Thymus (tissue), 11 donors: ENCODE measurements at regions not wholly inside any gene's neighbourhood (a gene's known extent, or its start where the extent isn't known, plus 50 kb on each side); places are given as distances from the start of the nearest gene placed in this dataset.

Experiments used
- DNase-seq, 9 donors: peaks; one replicate each; pipeline ENCODE4 v3.0.0-alpha.2; 2013; ENCODE audit warnings: low spot score in 9 of 9, low read depth in 6 of 9, missing footprints in 1 of 9
- H3K27ac ChIP-seq, 2 donors: one replicate each; pipeline ENCODE4 v1.5.1; 2013; ENCODE audit warnings: control low read depth in 1 of 2, low read depth in 1 of 2, low read length in 1 of 2, mild to moderate bottlenecking in 1 of 2, moderate library complexity in 1 of 2
- H3K27me3 ChIP-seq, 2 donors: one replicate each; pipeline ENCODE4 v1.5.1; 2013; ENCODE audit warnings: low read length in 1 of 2; ENCODE audit not compliant: control insufficient read depth in 2 of 2, insufficient read depth in 1 of 2
- H3K36me3 ChIP-seq, 2 donors: one replicate each; pipeline ENCODE4 v1.5.1; 2013; ENCODE audit warnings: low read length in 1 of 2, mild to moderate bottlenecking in 1 of 2, moderate library complexity in 1 of 2; ENCODE audit not compliant: control insufficient read depth in 2 of 2, insufficient read depth in 2 of 2
- H3K4me1 ChIP-seq, 2 donors: one replicate each; pipeline ENCODE4 v1.5.1; 2013; ENCODE audit warnings: low read length in 2 of 2; ENCODE audit not compliant: control insufficient read depth in 2 of 2, insufficient read depth in 2 of 2
- H3K4me3 ChIP-seq, 2 donors: one replicate each; pipeline ENCODE4 v1.5.1; 2013; ENCODE audit warnings: low read length in 2 of 2, control low read depth in 1 of 2, mild to moderate bottlenecking in 1 of 2
- H3K9me3 ChIP-seq, 2 donors: one replicate each; pipeline ENCODE4 v1.5.1; 2013; ENCODE audit warnings: low read length in 1 of 2, mild to moderate bottlenecking in 1 of 2; ENCODE audit not compliant: control insufficient read depth in 2 of 2, insufficient read depth in 1 of 2
- WGBS: extraction: QIAGEN DNeasy Blood & Tissue Kit; methylation state at CpG from one replicate; pipeline ENCODE4 v1.1.7; 2013; 5-methylcytosine and 5-hydroxymethylcytosine counted together
- donor health status: healthy.

DNA sequence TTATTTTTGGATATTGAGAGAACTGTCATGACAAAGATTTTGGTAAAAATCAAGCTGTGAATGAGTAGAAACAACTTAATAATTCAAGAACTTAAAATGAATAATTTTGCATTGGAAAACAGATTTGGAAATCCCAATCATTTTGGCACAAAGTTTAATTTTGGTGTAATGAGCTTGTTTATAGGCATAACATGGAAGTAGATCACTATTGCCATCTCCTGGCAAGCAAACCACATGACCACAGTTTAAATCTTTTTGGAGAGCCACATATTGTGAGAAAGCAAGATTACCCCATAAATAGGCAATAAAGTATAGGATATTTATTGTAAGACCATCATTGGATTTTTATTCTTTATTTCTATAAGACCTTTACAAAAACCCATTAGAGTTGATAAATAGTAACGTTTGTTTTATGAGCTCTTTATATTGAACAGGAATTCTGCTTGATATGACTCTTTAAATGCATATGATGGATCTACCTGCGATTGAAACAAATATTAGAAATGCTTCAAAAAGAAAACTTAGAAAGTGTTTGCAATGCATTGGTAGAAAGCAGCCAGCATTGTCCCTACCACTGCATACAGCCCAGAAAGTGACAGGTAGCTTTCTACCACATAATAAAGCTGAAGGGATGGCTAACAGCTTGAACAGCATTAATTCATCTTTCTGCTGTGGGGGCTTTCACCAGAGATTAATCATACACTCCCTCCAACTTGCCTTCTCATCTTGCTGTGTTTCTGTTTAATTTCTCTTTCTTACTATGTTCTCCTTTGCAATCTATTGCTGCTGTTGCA is 766.8 kb downstream of the TBL1XR1 start:
- WGBS = 51% methylated on average over 2 of the region's 2 CpGs
- Histone ChIP-seq H3K9me3 (no peaks in the 10 kb centered on the region), H3K36me3 (no peaks in the 10 kb centered on the region), H3K4me1 (no peaks in the 10 kb centered on the region), H3K27ac (no peak overlapping the region), H3K4me3 (no peak overlapping the region), H3K27me3 (no peaks in the 10 kb centered on the region)
- peak in 3 of 9 donors; percentile 5 to 14 (median 8) for DNase-seq

DNA sequence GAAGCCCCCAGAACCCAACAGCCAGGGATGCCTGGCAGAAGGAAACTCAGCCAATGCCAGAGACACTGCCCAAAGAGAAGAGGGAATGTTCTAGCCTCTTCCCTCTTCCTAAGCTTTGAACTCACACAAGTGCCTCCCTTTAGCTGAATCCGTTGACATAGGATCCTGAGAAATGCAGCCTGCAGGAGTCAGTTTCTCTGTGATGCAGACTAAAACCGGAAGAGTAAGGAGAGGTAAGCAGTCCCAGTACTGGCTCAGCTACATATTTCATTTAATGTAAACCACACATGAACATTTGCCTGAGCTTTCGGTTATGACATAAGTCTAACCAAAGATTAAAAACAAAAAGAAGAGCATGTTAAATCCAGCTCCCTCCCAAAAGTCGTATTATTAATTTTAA is 768.7 kb downstream of the TBL1XR1 start:
- whole genome bisulfite sequencing = 86% methylated on average over 4 of the region's 4 CpGs
- no peak overlapping the region for H3K27ac ChIP-seq
- H3K9me3 ChIP-seq = no peaks in the 10 kb centered on the region
- no peak for DNase-seq
- no peaks in the 10 kb centered on the region for H3K27me3 ChIP-seq
- H3K4me3 ChIP-seq = no peak overlapping the region
- H3K36me3 ChIP-seq = no peaks in the 10 kb centered on the region
- H3K4me1 ChIP-seq = no peaks in the 10 kb centered on the region

DNA sequence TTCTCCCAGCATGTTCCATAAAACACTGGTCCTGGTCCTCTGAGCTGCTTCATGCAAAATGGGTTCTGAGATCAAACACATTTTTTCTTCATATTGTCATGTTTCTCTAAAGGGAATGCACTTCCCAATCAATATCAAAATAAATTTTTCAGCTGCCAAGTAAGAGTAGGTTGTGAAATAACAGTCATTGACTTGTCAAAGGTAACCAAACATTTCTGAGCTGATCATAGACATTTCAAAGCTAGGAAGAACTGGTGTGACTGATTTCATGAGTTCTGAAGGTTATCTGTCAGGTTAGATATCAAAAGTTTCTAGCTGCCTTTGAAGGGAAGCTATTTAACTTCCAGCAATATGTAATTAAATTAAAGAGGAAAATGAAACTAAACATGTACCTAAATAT is 770.9 kb downstream of the TBL1XR1 start:
- Histone ChIP-seq H3K4me1 (no peaks in the 10 kb centered on the region), H3K9me3 (no peaks in the 10 kb centered on the region), H3K27ac (no peak overlapping the region), H3K27me3 (no peaks in the 10 kb centered on the region), H3K4me3 (no peak overlapping the region), H3K36me3 (no peaks in the 10 kb centered on the region)
- no peak for DNase-seq

DNA sequence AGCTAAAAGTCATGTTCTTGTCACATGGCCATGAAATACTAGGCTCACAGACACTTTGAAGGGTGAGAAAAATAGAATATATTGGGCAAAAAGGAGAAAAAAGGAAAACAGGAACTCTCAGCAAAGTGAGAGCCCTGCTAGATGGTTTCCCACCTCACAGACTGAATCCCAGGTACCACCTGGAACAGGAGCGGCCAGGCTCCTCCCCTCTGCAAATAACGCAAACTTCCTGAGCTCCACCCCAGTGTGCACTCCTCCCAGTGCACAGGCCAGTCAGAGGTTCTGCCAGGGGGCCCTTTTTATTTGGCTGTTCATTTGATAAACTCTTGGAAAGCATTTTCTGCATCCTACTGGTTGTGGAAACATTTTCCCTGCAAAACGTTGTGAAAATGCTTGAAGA is 780.4 kb downstream of the TBL1XR1 start:
- Histone ChIP-seq H3K36me3 (no peaks in the 10 kb centered on the region), H3K9me3 (peaks cover 0 to 3% of the 10 kb centered on the region in 2 donors), H3K4me1 (no peaks in the 10 kb centered on the region), H3K4me3 (no peak overlapping the region), H3K27me3 (no peaks in the 10 kb centered on the region), H3K27ac (no peak overlapping the region)
- DNase-seq = no peak
- 88% methylated on average over 3 of the region's 3 CpGs for WGBS

DNA sequence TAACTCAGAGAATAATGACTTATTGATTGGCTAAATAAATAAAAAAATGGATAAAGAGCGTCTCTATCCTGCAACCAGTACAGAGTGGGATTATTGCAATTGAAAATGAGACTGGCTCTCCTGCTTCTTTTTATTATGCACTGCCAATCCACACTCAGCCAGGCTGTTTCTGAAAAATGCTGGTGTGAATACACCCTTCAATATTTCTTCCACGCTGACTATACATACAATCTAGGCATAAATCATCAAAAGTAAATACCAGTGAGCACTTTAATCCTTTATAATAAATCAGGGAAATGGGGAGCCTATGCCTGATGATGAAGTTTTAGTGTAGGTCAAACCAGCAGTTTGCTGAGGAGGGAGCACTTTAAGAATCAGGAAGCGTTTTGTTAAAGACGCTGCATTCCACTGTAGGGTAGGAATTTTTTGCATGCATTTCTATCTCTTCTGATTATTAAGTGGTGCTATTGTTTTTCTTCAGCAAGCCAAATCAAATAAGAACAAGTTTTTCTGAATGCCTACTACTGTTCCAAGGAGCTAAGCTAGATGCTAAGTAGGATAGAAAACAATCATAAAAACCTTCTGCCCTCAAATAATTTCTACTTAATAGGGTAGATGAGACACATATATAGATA is 781.5 kb downstream of the TBL1XR1 start:
- no peak for DNase-seq
- WGBS = 93% methylated on average over 4 of the region's 4 CpGs
- Histone ChIP-seq H3K27me3 (no peaks in the 10 kb centered on the region), H3K4me3 (no peak overlapping the region), H3K9me3 (peaks cover 0 to 3% of the 10 kb centered on the region in 2 donors), H3K27ac (no peak overlapping the region), H3K4me1 (no peaks in the 10 kb centered on the region), H3K36me3 (no peaks in the 10 kb centered on the region)

DNA sequence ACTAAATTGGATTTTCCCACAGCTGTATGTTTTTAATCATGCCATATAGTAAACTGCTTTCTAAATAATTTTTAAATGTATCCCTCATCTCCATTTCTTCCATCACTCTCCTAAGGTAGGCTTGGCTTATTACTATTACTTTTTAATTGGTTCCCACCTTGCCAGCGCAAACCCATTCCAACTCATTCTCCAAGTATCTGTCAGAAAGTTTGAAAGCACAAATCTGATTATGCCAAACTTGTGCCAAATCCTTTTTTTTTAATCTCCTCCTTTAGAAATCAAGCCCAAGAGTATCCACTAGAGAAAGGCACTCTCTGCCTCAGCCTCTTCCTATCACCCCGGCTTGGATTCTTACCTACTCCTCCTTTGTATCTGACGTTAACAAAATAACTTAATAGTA is 784.5 kb downstream of the TBL1XR1 start:
- Histone ChIP-seq H3K36me3 (no peaks in the 10 kb centered on the region), H3K27ac (no peak overlapping the region), H3K4me1 (no peaks in the 10 kb centered on the region), H3K9me3 (peaks cover 0 to 1% of the 10 kb centered on the region in 2 donors), H3K4me3 (no peak overlapping the region), H3K27me3 (no peaks in the 10 kb centered on the region)
- no peak for DNase-seq
- 95% methylated on average over 3 of the region's 3 CpGs for WGBS

DNA sequence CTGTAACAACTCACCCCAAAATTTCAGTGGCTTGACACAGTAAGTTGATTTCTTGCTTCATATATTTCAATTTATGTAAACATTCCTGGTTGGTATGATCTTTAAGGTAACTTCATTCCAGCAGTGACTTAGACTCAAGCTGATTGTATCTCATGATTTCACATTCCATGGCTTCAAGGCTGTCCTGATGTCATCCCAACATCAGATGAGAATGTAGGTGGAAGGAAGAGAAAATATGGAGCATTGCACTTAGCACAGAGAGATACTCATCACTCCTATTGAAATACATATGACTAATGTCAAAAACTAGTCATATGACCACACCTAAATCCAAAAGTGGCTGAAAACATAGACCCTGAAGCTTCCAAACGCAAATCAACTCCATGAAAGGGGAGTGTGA is 793.8 kb downstream of the TBL1XR1 start:
- Histone ChIP-seq H3K9me3 (no peaks in the 10 kb centered on the region), H3K36me3 (no peaks in the 10 kb centered on the region), H3K4me1 (no peaks in the 10 kb centered on the region), H3K27ac (no peak overlapping the region), H3K27me3 (no peaks in the 10 kb centered on the region), H3K4me3 (no peak overlapping the region)
- no peak for DNase-seq
- WGBS = 95% methylated on average over 1 of the region's 1 CpG

DNA sequence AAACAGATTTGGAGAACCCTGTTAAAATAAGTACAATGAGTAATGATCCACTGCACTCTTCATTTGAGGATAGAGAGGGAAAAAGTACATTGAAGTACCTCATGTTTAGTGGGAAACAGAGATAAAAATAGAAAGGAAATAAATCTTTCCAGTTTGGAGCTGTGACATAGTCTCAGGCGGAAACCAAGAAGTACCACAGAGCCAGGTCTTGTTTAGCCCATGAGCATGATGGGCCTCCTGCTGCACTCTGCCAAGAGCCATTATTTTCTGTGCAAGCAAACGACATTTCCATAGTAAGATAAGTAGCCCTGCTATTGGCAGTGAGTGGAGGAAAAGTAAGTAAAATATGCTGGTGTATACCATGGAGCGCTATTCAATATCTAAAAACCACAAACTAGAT is 796.1 kb downstream of the TBL1XR1 start:
- Histone ChIP-seq H3K27me3 (no peaks in the 10 kb centered on the region), H3K4me1 (no peaks in the 10 kb centered on the region), H3K27ac (no peak overlapping the region), H3K36me3 (no peaks in the 10 kb centered on the region), H3K9me3 (no peaks in the 10 kb centered on the region), H3K4me3 (no peak overlapping the region)
- 89% methylated on average over 3 of the region's 3 CpGs for WGBS
- DNase-seq = no peak

DNA sequence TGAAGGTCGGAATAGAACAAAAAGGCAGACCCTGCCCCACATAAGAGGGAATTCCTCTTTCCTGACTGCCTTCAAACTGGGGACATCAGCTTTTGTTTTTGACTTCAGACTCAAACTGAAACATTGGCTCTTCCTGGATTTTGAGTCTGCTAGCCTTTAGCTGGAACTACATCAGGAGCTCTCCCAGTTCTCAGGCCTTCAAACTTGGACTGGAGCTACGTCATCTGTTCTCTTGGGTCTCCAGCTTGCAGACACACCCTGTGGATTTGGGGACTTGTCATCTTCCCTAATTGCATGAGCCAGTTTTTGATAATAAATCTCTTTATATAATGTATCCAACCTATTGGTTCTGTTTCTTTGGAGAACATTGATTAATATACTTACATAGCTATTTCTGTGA is 798.1 kb downstream of the TBL1XR1 start:
- Histone ChIP-seq H3K27me3 (no peaks in the 10 kb centered on the region), H3K9me3 (no peaks in the 10 kb centered on the region), H3K4me3 (no peak overlapping the region), H3K36me3 (no peaks in the 10 kb centered on the region), H3K27ac (no peak overlapping the region), H3K4me1 (no peaks in the 10 kb centered on the region)
- DNase-seq = no peak
- 88% methylated on average over 2 of the region's 2 CpGs for WGBS
